Naive B cell (primary cell): ENCODE measurements at regions not wholly inside any gene's neighbourhood (a gene's known extent, or its start where the extent isn't known, plus 50 kb on each side); places are given as distances from the start of the nearest gene placed in this dataset.
"Not testable (repeated sequence)": the region's sequence is repeated elsewhere in the genome, so short reads cannot be mapped to it uniquely, and the experiment has no call there.

Source experiments
- ATAC-seq, 2 donors: fragments of 150-1000 bp; cut with Tn5 transposase; 2 replicates each; pipeline ENCODE4 v1.10.0; 2021; ENCODE audit warnings: low read depth in 2 of 2, mild to moderate bottlenecking in 2 of 2, moderate library complexity in 2 of 2
- DNase-seq: peaks from one replicate; pipeline ENCODE4 v3.0.0; 2022
- H3K27ac Mint-ChIP-seq, 6 donors: one replicate each; pipeline ENCODE4 v1.8.0; 2020 to 2022; ENCODE audit warnings: mild to moderate bottlenecking in 6 of 6, mixed read lengths in 6 of 6, moderate library complexity in 5 of 6, inconsistent platforms in 2 of 6
- H3K27me3 Mint-ChIP-seq, 3 donors: one replicate each; pipeline ENCODE4 v1.8.0; 2021 to 2022; ENCODE audit warnings: mixed read lengths in 3 of 3, mild to moderate bottlenecking in 1 of 3
- H3K36me3 Mint-ChIP-seq, 2 donors: one replicate each; pipeline ENCODE4 v1.8.0; 2020 to 2022; ENCODE audit warnings: mixed read lengths in 2 of 2, inconsistent platforms in 1 of 2, mild to moderate bottlenecking in 1 of 2
- H3K4me1 Mint-ChIP-seq, 3 donors: one replicate each; pipeline ENCODE4 v1.8.0; 2020 to 2022; ENCODE audit warnings: mixed read lengths in 3 of 3, inconsistent platforms in 1 of 3, mild to moderate bottlenecking in 1 of 3, moderate library complexity in 1 of 3
- H3K4me3 Mint-ChIP-seq, 8 donors: one replicate each; pipeline ENCODE4 v1.8.0; 2020 to 2022; ENCODE audit warnings: mild to moderate bottlenecking in 8 of 8, mixed read lengths in 8 of 8, moderate library complexity in 8 of 8, inconsistent platforms in 2 of 8
- H3K9me3 Mint-ChIP-seq, 7 donors: one replicate each; pipeline ENCODE4 v1.8.0; 2020 to 2022; ENCODE audit warnings: mixed read lengths in 7 of 7, mild to moderate bottlenecking in 5 of 7, inconsistent platforms in 2 of 7, moderate library complexity in 1 of 7

- not testable (repeated sequence) for H3K27ac Mint-ChIP-seq, H3K9me3 Mint-ChIP-seq, DNase-seq, H3K36me3 Mint-ChIP-seq, H3K27me3 Mint-ChIP-seq, ATAC-seq, H3K4me3 Mint-ChIP-seq, H3K4me1 Mint-ChIP-seq
Measured at GRCh38 chrX:92081250-92081649, 302.1 kb downstream of the PCDH11X start.

DNA sequence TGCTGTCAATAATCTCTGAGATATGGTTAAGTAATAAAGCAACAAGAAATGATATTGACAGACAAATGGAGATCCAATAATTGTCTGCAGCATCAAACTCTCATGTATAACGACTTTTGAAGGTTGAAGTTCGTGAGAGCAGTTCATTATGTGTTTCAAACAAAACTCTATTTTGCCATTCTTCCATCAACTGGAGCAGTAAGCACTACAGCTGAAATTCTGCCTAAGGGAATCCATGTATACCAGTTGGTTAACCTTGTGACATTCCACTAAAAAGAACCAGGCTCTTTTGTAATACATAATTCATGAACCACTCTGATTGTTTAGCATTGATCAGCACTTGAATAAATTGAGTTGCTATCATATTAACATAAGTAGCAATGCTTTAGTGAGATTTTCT, 311.6 kb downstream of the PCDH11X start:
- not testable (repeated sequence) for H3K36me3 Mint-ChIP-seq, H3K27me3 Mint-ChIP-seq, H3K4me1 Mint-ChIP-seq, H3K4me3 Mint-ChIP-seq, H3K9me3 Mint-ChIP-seq, ATAC-seq, DNase-seq, H3K27ac Mint-ChIP-seq

GRCh38 chrX:92098136-92098535, 319.0 kb downstream of the PCDH11X start:
- H3K36me3 Mint-ChIP-seq: peaks cover 0 to 15% of the 10 kb centered on the region in 2 donors
- H3K4me3 Mint-ChIP-seq, H3K27ac Mint-ChIP-seq, DNase-seq, H3K4me1 Mint-ChIP-seq, ATAC-seq: not testable (repeated sequence)
- H3K9me3 Mint-ChIP-seq: peaks cover 0 to 14% (median 3%) of the 10 kb centered on the region in 7 donors
- peaks cover 0 to 16% (median 0%) of the 10 kb centered on the region in 3 donors for H3K27me3 Mint-ChIP-seq

DNA sequence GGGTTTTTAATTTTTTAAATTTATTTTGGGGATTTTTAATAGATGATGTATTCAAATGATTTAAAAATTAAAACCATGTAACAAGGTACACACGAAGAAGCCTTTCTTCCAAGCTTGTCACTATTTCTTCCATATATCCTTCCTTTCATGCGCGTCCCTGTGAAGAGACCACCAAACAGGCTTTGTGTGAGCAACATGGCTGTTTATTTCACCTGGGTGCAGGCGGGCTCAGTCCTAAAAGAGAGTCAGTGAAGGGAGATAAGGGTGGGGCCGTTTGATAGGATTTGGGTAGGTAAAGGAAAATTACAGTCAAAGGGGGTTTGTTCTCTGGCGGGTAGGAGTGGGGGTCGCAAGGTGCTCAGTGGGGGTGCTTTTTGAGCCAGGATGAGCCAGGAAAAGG, 320.9 kb downstream of the PCDH11X start:
- H3K36me3 Mint-ChIP-seq: peaks cover 0 to 35% of the 10 kb centered on the region in 2 donors
- peaks cover 0 to 18% (median 8%) of the 10 kb centered on the region in 7 donors for H3K9me3 Mint-ChIP-seq
- not testable (repeated sequence) for ATAC-seq, H3K4me3 Mint-ChIP-seq, H3K4me1 Mint-ChIP-seq, DNase-seq, H3K27ac Mint-ChIP-seq
- H3K27me3 Mint-ChIP-seq: peaks cover 0 to 35% (median 0%) of the 10 kb centered on the region in 3 donors

GRCh38 chrX:92105693-92106092, 326.5 kb downstream of the PCDH11X start:
- not testable (repeated sequence) for ATAC-seq, H3K4me1 Mint-ChIP-seq, DNase-seq, H3K4me3 Mint-ChIP-seq, H3K27ac Mint-ChIP-seq
- peaks cover 0 to 35% of the 10 kb centered on the region in 2 donors for H3K36me3 Mint-ChIP-seq
- peaks cover 0 to 18% (median 8%) of the 10 kb centered on the region in 7 donors for H3K9me3 Mint-ChIP-seq
- peaks cover 0 to 35% (median 0%) of the 10 kb centered on the region in 3 donors for H3K27me3 Mint-ChIP-seq

DNA sequence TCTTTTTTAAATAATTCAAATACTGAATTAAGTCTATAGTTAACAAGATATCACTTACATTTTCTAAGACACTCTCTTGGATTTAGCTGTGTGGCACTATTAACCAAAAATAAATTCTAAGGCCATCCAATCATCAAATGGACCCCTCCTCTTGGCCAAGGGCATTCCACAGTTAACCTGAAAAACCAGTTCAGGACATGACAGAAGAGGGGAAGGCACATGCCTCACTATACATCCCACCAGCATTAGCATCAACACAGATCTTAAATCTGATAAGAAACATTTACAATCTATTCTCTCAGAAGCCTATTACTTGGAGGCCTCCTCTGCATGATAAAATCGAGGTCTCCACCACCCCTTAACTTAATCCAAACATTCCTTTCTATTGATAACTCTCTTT, 327.5 kb downstream of the PCDH11X start:
- H3K4me1 Mint-ChIP-seq, ATAC-seq, H3K27ac Mint-ChIP-seq, H3K4me3 Mint-ChIP-seq, DNase-seq: not testable (repeated sequence)
- Mint-ChIP-seq H3K36me3 (peaks cover 0 to 34% of the 10 kb centered on the region in 2 donors), H3K9me3 (peaks cover 0 to 18% (median 6%) of the 10 kb centered on the region in 7 donors), H3K27me3 (peaks cover 0 to 34% (median 0%) of the 10 kb centered on the region in 3 donors)

GRCh38 chrX:92110410-92110911, 331.3 kb downstream of the PCDH11X start:
- H3K4me1 Mint-ChIP-seq, H3K27me3 Mint-ChIP-seq, H3K4me3 Mint-ChIP-seq, H3K27ac Mint-ChIP-seq, H3K36me3 Mint-ChIP-seq, DNase-seq, ATAC-seq, H3K9me3 Mint-ChIP-seq: not testable (repeated sequence)

- not testable (repeated sequence) for H3K9me3 Mint-ChIP-seq, ATAC-seq, H3K36me3 Mint-ChIP-seq, H3K27ac Mint-ChIP-seq, DNase-seq, H3K27me3 Mint-ChIP-seq, H3K4me3 Mint-ChIP-seq, H3K4me1 Mint-ChIP-seq
Measured at GRCh38 chrX:92117701-92118100, 338.5 kb downstream of the PCDH11X start.

DNA sequence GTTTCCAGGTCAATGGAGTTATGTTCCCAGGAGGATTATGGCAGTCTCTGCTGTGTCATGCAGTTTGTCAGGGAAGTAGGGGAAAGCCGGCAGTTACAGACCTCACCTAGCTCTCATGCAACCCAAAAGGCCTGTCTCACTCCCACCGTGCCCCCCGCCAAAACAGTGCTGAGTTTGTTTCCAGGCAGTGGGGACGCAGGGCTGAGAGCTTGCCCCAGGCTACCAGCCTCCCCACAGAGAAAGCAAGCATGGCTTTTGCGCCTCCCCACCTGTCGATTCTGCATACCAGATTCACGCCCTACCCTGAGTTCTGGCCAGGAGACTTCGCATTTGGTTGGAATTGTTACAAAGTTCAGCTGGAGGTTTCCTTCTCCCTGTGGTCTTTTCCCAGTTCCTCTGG, 383.9 kb downstream of the PCDH11X start:
- not testable (repeated sequence) for DNase-seq, H3K27me3 Mint-ChIP-seq, H3K9me3 Mint-ChIP-seq, ATAC-seq, H3K4me3 Mint-ChIP-seq, H3K27ac Mint-ChIP-seq, H3K36me3 Mint-ChIP-seq, H3K4me1 Mint-ChIP-seq

DNA sequence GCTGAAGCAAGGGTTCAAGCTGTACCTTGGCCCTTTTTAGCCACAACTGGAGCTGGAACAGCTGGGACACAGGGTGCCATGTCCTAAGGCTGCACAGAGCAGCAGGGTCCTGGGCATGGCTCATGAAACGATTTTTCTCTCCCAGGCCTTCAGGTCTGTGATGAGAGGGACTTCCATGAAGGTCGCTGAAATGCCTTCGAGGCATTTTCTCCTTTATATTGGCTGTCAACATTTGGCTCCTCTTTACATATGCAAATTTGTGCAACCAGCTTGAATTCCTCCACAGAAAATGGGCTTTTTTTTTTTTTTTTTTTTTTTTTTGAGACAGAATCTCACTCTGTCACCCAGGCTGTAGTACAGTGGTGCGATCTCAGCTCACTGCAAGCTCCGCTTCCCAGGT, 430.8 kb downstream of the PCDH11X start:
- no peak overlapping the region for H3K4me3 Mint-ChIP-seq
- no peaks in the 10 kb centered on the region for H3K36me3 Mint-ChIP-seq
- ATAC-seq: no peak
- H3K27ac Mint-ChIP-seq: no peak overlapping the region
- H3K4me1 Mint-ChIP-seq: no peaks in the 10 kb centered on the region
- DNase-seq: no peak
- no peaks in the 10 kb centered on the region for H3K27me3 Mint-ChIP-seq
- H3K9me3 Mint-ChIP-seq: peaks cover 0 to 9% (median 4%) of the 10 kb centered on the region in 7 donors

- Mint-ChIP-seq H3K27ac (peak overlapping the region in 1 of 6 donors; percentile 60), H3K9me3 (peaks cover 0 to 9% (median 4%) of the 10 kb centered on the region in 7 donors), H3K4me3 (no peak overlapping the region), H3K36me3 (no peaks in the 10 kb centered on the region), H3K27me3 (no peaks in the 10 kb centered on the region), H3K4me1 (no peaks in the 10 kb centered on the region)
- ATAC-seq (no peak), DNase-seq (no peak)
Measured at GRCh38 chrX:92213786-92214185, 434.6 kb downstream of the PCDH11X start.

DNA sequence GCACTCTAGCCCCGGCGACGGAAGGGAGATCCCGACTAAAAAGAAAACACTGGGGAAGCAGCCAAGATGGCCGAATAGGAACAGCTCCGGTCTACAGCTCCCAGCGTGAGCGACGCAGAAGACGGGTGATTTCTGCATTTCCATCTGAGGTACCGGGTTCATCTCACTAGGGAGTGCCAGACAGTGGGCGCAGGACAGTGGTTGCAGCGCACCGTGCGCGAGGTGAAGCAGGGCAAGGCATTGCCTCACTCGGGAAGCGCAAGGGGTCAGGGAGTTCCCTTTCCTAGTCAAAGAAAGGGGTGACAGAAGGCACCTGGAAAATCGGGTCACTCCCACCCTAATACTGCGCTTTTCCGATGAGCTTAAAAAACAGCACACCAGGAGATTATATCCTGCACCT, 435.8 kb downstream of the PCDH11X start:
- not testable (repeated sequence) for H3K27me3 Mint-ChIP-seq, H3K9me3 Mint-ChIP-seq, H3K4me3 Mint-ChIP-seq, DNase-seq, H3K36me3 Mint-ChIP-seq, ATAC-seq, H3K4me1 Mint-ChIP-seq
- H3K27ac Mint-ChIP-seq: peak overlapping the region in 1 of 6 donors; percentile 59

DNA sequence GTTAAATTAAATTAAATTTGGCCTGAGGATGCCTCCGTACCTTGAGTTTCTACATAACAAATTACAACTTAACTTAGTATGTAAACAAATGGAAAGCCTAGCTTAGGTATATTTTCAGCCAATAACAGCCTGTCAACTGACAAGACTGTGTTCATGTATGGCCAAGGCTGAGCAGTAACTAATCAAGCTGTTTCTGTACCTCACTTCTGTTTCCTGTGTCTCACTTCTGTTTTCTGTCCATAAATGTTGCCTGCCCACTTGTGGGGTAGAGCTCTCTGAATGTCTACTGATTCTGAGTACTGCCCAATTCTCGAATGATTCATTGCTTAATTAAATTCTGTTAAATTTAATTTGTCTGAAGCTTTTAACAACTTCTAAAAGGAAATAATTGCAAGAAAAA, 445.2 kb downstream of the PCDH11X start:
- DNase-seq (no peak), ATAC-seq (no peak)
- Mint-ChIP-seq H3K4me3 (no peak overlapping the region), H3K4me1 (no peaks in the 10 kb centered on the region), H3K27ac (no peak overlapping the region), H3K36me3 (no peaks in the 10 kb centered on the region), H3K27me3 (no peaks in the 10 kb centered on the region), H3K9me3 (peaks cover 0 to 8% (median 3%) of the 10 kb centered on the region in 7 donors)

DNA sequence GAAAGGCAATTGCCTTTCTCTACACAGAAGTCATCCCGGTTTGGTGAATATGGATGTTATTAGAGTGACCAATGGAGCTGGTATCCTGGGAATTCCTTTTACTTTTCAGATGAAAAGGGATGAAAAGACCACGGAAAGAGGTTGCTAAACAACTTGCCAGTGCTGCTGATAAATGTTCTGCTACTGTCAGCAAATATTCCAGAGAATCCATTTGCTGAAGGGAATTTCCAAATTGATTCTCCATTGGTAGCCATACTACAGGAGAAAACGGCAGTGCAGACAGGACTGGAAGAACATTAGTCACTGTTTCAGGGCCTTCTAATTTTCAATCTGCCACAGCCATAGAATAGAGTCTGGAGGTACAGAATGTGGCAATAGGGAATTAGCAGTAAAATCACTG, 451.5 kb downstream of the PCDH11X start:
- ATAC-seq: no peak
- H3K4me1 Mint-ChIP-seq: no peaks in the 10 kb centered on the region
- no peak overlapping the region for H3K27ac Mint-ChIP-seq
- H3K27me3 Mint-ChIP-seq: no peaks in the 10 kb centered on the region
- H3K4me3 Mint-ChIP-seq: no peak overlapping the region
- H3K9me3 Mint-ChIP-seq: peaks cover 0 to 4% (median 1%) of the 10 kb centered on the region in 7 donors
- H3K36me3 Mint-ChIP-seq: no peaks in the 10 kb centered on the region
- no peak for DNase-seq

DNA sequence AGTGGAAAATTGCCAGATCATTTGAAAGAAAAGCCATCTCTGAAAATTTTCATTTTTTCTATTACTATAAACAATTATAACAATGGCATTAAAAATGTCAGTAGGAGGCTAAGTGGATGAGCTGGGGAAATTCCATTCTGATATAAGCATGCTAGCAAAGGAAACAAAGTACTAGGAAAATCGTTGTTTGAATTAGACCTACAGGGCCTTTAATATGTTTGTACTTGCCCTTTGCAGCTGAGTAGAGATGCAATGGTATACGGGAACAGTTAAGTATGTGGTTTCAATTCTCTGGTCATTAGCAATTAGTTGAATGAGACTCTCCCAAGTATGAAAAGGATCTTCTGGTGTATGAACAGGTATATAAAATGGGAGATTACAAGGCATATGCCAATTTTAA, 452.2 kb downstream of the PCDH11X start:
- H3K27me3 Mint-ChIP-seq: no peaks in the 10 kb centered on the region
- ATAC-seq (no peak), DNase-seq (no peak)
- H3K4me3 Mint-ChIP-seq: no peak overlapping the region
- peaks cover 0 to 4% (median 0%) of the 10 kb centered on the region in 7 donors for H3K9me3 Mint-ChIP-seq
- no peaks in the 10 kb centered on the region for H3K36me3 Mint-ChIP-seq
- H3K4me1 Mint-ChIP-seq: no peaks in the 10 kb centered on the region
- H3K27ac Mint-ChIP-seq: no peak overlapping the region
